HCT116 (cell line): ENCODE measurements at regions not wholly inside any gene's neighbourhood (a gene's known extent, or its start where the extent isn't known, plus 50 kb on each side); places are given as distances from the start of the nearest gene placed in this dataset.

Source experiments
- ATAC-seq: fragments of 200-7000 bp; cut with Tn5 transposase; 2 replicates; pipeline ENCODE4 v1.9.1; 2020; ENCODE audit warnings: mild to moderate bottlenecking, moderate library complexity
- BruUV-seq: library from RNA; stranded (reverse); fragments of 400-500 nt; replicated peaks from 2 replicates; lab custom pipeline; 2021; lab: Mats Ljungman, UMichigan
- CTCF ChIA-PET: fragments of 300-600 bp; sonication (Branson Sonifier 250); formaldehyde crosslinking; loops from one replicate; lab custom pipeline; 2021; ENCODE audit warnings: antibody characterized with exemption; lab: Charles Lee
- POLR2A ChIA-PET: fragments of 300-600, 350-600 bp; sonication (Branson Sonifier 250); formaldehyde crosslinking; loops from one replicate; lab custom pipeline; 2021; ENCODE audit warnings: antibody characterized with exemption; lab: Charles Lee
- RAD21 ChIA-PET, 2 experiments: fragments of 300-600 bp; sonication (Branson Sonifier 250); formaldehyde crosslinking; loops; one replicate each; lab custom pipeline; 2023; ENCODE audit warnings: low total read pairs in 2 of 2; ENCODE audit not compliant: uncharacterized antibody in 2 of 2, unreplicated experiment in 2 of 2, low non-redundant PET in 1 of 2; lab: Charles Lee
- DNase-seq: peaks from one replicate; pipeline ENCODE4 v3.0.0-alpha.2; 2010; ENCODE audit warnings: low read depth, low spot score
- H2AFZ ChIP-seq: fragments of 200-600 bp; shearing (Covaris generic), sonication (generic); 2 replicates; pipeline ENCODE4 v1.6.1; 2017; ENCODE audit warnings: low read depth, mixed run types, mixed read lengths, antibody characterized with exemption, low read length; ENCODE audit not compliant: poor library complexity, severe bottlenecking
- H3K27ac ChIP-seq: 2 replicates; pipeline ENCODE4 v1.5.1; 2012; ENCODE audit warnings: low read depth, low read length
- H3K27me3 ChIP-seq: fragments of 200-600 bp; sonication (generic); 2 replicates; pipeline ENCODE4 v1.6.1; 2016; ENCODE audit warnings: mixed run types, low read length, mixed read lengths; ENCODE audit not compliant: insufficient read depth
- H3K36me3 ChIP-seq, 2 experiments: fragments of 200-500 bp in 1 of 2; fragments of 200-600 bp in 1 of 2; sonication (Bioruptor generic) in 1 of 2; sonication (generic) in 1 of 2; 2 replicates each; pipeline versions ENCODE4 v1.5.1 to v1.6.1; 2014 to 2016; ENCODE audit warnings: low read length in 2 of 2, inconsistent platforms in 1 of 2, mixed read lengths in 1 of 2, mixed run types in 1 of 2; ENCODE audit not compliant: insufficient read depth in 2 of 2, control insufficient read depth in 1 of 2
- H3K4me1 ChIP-seq, 2 experiments: fragments of 200-600 bp in 1 of 2; sonication (generic) in 1 of 2; 2 replicates each; pipeline versions ENCODE4 v1.5.1 to v1.6.1; 2012 to 2017; ENCODE audit warnings: low read length in 2 of 2, inconsistent platforms in 1 of 2, mild to moderate bottlenecking in 1 of 2, mixed read lengths in 1 of 2, mixed run types in 1 of 2, moderate library complexity in 1 of 2; ENCODE audit not compliant: insufficient read depth in 2 of 2, control insufficient read depth in 1 of 2
- H3K4me2 ChIP-seq: fragments of 200-600 bp; sonication (generic); 2 replicates; pipeline ENCODE4 v1.6.1; 2017; ENCODE audit warnings: mixed run types, low read length, mixed read lengths
- H3K4me3 ChIP-seq, 2 experiments: fragments of 200-600 bp in 1 of 2; sonication (generic) in 1 of 2; replicated peaks in 1 of 2; 2 replicates each; pipeline ENCODE4 v1.5.1; 2011 to 2016; ENCODE audit warnings: low read length in 2 of 2, control low read depth in 1 of 2, low read depth in 1 of 2, mild to moderate bottlenecking in 1 of 2, mixed read lengths in 1 of 2, mixed run types in 1 of 2
- H3K79me2 ChIP-seq: fragments of 200-600 bp; sonication (generic); 2 replicates; pipeline ENCODE4 v1.6.1; 2017; ENCODE audit warnings: mild to moderate bottlenecking, mixed run types, low read length, moderate library complexity, mixed read lengths; ENCODE audit not compliant: insufficient read depth
- H3K9ac ChIP-seq: fragments of 200-600 bp; sonication (generic); 2 replicates; pipeline ENCODE4 v1.6.1; 2016; ENCODE audit warnings: low read length, mixed read lengths
- H3K9me2 ChIP-seq: fragments of 200-600 bp; sonication (generic), shearing (Covaris generic); 2 replicates; pipeline ENCODE4 v1.6.1; 2017; ENCODE audit warnings: mixed run types, mild to moderate bottlenecking, moderate library complexity; ENCODE audit not compliant: insufficient read depth
- H3K9me3 ChIP-seq, 2 experiments: fragments of 200-500 bp in 1 of 2; fragments of 200-600 bp in 1 of 2; sonication (Bioruptor generic) in 1 of 2; sonication (generic) in 1 of 2; 2 replicates each; pipeline ENCODE4 v1.6.1; 2014 to 2017; ENCODE audit warnings: low read length in 2 of 2, mixed read lengths in 2 of 2, inconsistent platforms in 1 of 2, low read depth in 1 of 2, mild to moderate bottlenecking in 1 of 2, mixed run types in 1 of 2, moderate library complexity in 1 of 2; ENCODE audit not compliant: control insufficient read depth in 1 of 2, insufficient read depth in 1 of 2
- H4K20me1 ChIP-seq: fragments of 200-600 bp; sonication (generic), shearing (Covaris generic); 2 replicates; pipeline ENCODE4 v1.6.1; 2017; ENCODE audit warnings: mixed run types, mild to moderate bottlenecking, moderate library complexity; ENCODE audit not compliant: insufficient read depth
- CTCF ChIP-seq, 3 experiments: fragments of 200-600 bp in 1 of 3; sonication (generic) in 1 of 3; IDR thresholded peaks in 2 of 3; conservative IDR thresholded peaks in 1 of 3; 2 replicates each; pipeline ENCODE4 v1.5.1; 2012 to 2017; ENCODE audit warnings: low read depth in 2 of 3, low read length in 2 of 3, antibody characterized with exemption in 1 of 3, borderline replicate concordance in 1 of 3, control low read depth in 1 of 3, mild to moderate bottlenecking in 1 of 3, mixed read lengths in 1 of 3, mixed run types in 1 of 3, moderate library complexity in 1 of 3; ENCODE audit not compliant: insufficient read depth in 1 of 3
- MAX ChIP-seq: IDR thresholded peaks from 2 replicates; pipeline ENCODE4 v1.6.1; 2012
- REST ChIP-seq: IDR thresholded peaks from 2 replicates; pipeline ENCODE4 v1.6.1; 2012; ENCODE audit warnings: low read depth
- YY1 ChIP-seq: IDR thresholded peaks from 2 replicates; pipeline ENCODE4 v1.6.1; 2011; ENCODE audit warnings: low read length, low read depth, moderate library complexity, mild to moderate bottlenecking; ENCODE audit not compliant: insufficient replicate concordance; ENCODE audit errors: extremely low read depth
- ZFX ChIP-seq: fragments of 450-650 bp; IDR thresholded peaks from 2 replicates; pipeline ENCODE4 v1.6.1; 2017
- intact Hi-C: fragments of 100-400 bp; cut with micrococcal nuclease; formaldehyde crosslinking; loops from 2 replicates; pipeline ENCODE4 v1.10.0; 2022

- no peaks in the 10 kb centered on the region for H4K20me1 ChIP-seq
- no peak overlapping the region for H3K4me3 ChIP-seq
- H3K27me3 ChIP-seq = no peaks in the 10 kb centered on the region
- ATAC-seq (no peak), DNase-seq (no peak)
- intact Hi-C loops = no loop called here
- no peaks in the 10 kb centered on the region for H3K4me1 ChIP-seq
- H3K79me2 ChIP-seq = no peaks in the 10 kb centered on the region
- H2AFZ ChIP-seq = no peak overlapping the region
- H3K9me3 ChIP-seq = no peaks in the 10 kb centered on the region
- RAD21 ChIA-PET = no interaction called here
- H3K4me2 ChIP-seq = no peak overlapping the region
- CTCF ChIA-PET = no interaction called here
- POLR2A ChIA-PET = no interaction called here
- no TSS peak for BruUV-seq
- TF ChIP-seq REST = no peak
- no peak for TF ChIP-seq ZFX
- no peak for TF ChIP-seq CTCF (IDR thresholded peaks at IDR 0.05 in 2 of 3, conservative IDR thresholded peaks at IDR 0.05 in 1 of 3; ENCODE audit: borderline replicate concordance in 1 of 3, insufficient read depth in 1 of 3, low read depth in 2 of 3, low read length in 2 of 3)
- no peak for TF ChIP-seq MAX
- no peak for TF ChIP-seq YY1
- TF ChIP-seq, all 23 proteins: peak for 0
- no peak overlapping the region for H3K9ac ChIP-seq
- no peaks in the 10 kb centered on the region for H3K36me3 ChIP-seq
- no peaks in the 10 kb centered on the region for H3K9me2 ChIP-seq
- H3K27ac ChIP-seq = no peak overlapping the region
Measured at GRCh38 chr5:110841137-110841536, 102.3 kb downstream of the SLC25A46 start.
